ENCODE measurements at regions not wholly inside any gene's neighbourhood (a gene's known extent, or its start where the extent isn't known, plus 50 kb on each side); places are given as distances from the start of the nearest gene placed in this dataset.

DNA sequence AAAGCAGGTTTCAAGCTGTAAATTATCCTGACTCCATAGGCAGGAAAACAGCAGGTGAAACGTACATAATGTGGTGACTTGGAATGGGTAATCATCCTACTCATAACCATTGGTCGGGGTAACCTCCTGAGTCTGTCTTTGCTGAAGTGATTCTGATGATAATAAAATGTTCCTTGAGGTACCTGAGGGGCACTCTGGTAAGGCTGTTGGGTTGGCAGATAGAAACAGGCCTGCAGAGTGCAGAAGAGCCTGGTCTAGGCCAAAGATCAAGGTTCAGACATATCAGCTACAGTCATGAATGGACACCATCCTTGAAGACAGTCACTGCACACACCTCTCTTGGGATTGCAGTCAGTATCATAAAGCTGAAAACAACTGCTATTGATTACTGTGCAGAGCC lies 174.7 kb upstream of the RPL34 start:
- TF ChIP-seq EZH2 (IDR thresholded peaks at IDR 0.05; ENCODE audit: borderline replicate concordance) (no peak), EZH2phosphoT487 (IDR thresholded peaks at IDR 0.05; ENCODE audit: low read depth, severe bottlenecking, unreplicated experiment) (no peak)
- TF ChIP-seq, protein P1, sequence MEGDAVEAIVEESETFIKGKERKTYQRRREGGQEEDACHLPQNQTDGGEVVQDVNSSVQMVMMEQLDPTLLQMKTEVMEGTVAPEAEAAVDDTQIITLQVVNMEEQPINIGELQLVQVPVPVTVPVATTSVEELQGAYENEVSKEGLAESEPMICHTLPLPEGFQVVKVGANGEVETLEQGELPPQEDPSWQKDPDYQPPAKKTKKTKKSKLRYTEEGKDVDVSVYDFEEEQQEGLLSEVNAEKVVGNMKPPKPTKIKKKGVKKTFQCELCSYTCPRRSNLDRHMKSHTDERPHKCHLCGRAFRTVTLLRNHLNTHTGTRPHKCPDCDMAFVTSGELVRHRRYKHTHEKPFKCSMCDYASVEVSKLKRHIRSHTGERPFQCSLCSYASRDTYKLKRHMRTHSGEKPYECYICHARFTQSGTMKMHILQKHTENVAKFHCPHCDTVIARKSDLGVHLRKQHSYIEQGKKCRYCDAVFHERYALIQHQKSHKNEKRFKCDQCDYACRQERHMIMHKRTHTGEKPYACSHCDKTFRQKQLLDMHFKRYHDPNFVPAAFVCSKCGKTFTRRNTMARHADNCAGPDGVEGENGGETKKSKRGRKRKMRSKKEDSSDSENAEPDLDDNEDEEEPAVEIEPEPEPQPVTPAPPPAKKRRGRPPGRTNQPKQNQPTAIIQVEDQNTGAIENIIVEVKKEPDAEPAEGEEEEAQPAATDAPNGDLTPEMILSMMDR (IDR thresholded peaks at IDR 0.05; ENCODE audit: poor library complexity): no peak
